Keratinocyte (primary cell): ENCODE measurements at regions not wholly inside any gene's neighbourhood (a gene's known extent, or its start where the extent isn't known, plus 50 kb on each side); places are given as distances from the start of the nearest gene placed in this dataset.

Experiments
- CTCF ChIP-seq, 3 experiments: IDR thresholded peaks in 1 of 3; conservative IDR thresholded peaks in 1 of 3; optimal IDR thresholded peaks in 1 of 3; 2 replicates in 2 of 3; 3 replicates in 1 of 3; pipeline versions ENCODE3 to v1.5.1; 2011; ENCODE audit warnings: low read length in 3 of 3, mild to moderate bottlenecking in 3 of 3, moderate library complexity in 2 of 3, control low read depth in 1 of 3, inconsistent platforms in 1 of 3; ENCODE audit not compliant: insufficient read depth in 2 of 3; ENCODE audit errors: extremely low read depth in 1 of 3
- EZH2 ChIP-seq: IDR thresholded peaks from one replicate; pipeline ENCODE4 v1.6.1; 2012; ENCODE audit warnings: inconsistent platforms, mild to moderate bottlenecking, low read length, moderate library complexity

GRCh38 chr6:166221636-166222035, 54.0 kb upstream of the TBXT start:
- no peak for TF ChIP-seq EZH2
- TF ChIP-seq CTCF (optimal IDR thresholded peaks at IDR 0.05 in 1 of 3, IDR thresholded peaks at IDR 0.05 in 1 of 3, conservative IDR thresholded peaks at IDR 0.05 in 1 of 3; ENCODE audit: extremely low read depth in 1 of 3, insufficient read depth in 2 of 3, low read length in 3 of 3) = no peak
